DOHH2 (cell line): ENCODE measurements at regions not wholly inside any gene's neighbourhood (a gene's known extent, or its start where the extent isn't known, plus 50 kb on each side); places are given as distances from the start of the nearest gene placed in this dataset.

Experiments
- CTCF ChIP-seq: fragments of 200-600 bp; sonication (generic); IDR thresholded peaks from one replicate; pipeline ENCODE4 v1.5.1; 2014; ENCODE audit warnings: antibody characterized with exemption, mild to moderate bottlenecking, low read depth, low read length; ENCODE audit not compliant: poor library complexity, severe bottlenecking
- EZH2phosphoT487 ChIP-seq: fragments of 200-600 bp; sonication (generic); IDR thresholded peaks from 2 replicates; pipeline ENCODE4 v1.6.1; 2017; ENCODE audit warnings: borderline replicate concordance, mild to moderate bottlenecking, antibody characterized with exemption, low read length, moderate library complexity, mixed read lengths

GRCh38 chr5:62954578-62954977, 376.0 kb downstream of the LRRC70 start:
- no peak for TF ChIP-seq CTCF
- no peak for TF ChIP-seq EZH2phosphoT487
